ENCODE measurements at regions not wholly inside any gene's neighbourhood (a gene's known extent, or its start where the extent isn't known, plus 50 kb on each side); places are given as distances from the start of the nearest gene placed in this dataset.

GRCh38 chr7:94061326-94061725 is 57.2 kb upstream of the BET1 start:
- TF ChIP-seq ZNF565 (CRISPR knock-in tag; conservative IDR thresholded peaks at IDR 0.05; ENCODE audit: low read depth), result no peak
- no peak for TF ChIP-seq ISL1 (CRISPR knock-in tag; IDR thresholded peaks at IDR 0.05)
- TF ChIP-seq PATZ1 (CRISPR knock-in tag; IDR thresholded peaks at IDR 0.05; ENCODE audit: borderline replicate concordance), result no peak
- no peak for TF ChIP-seq ZC3H10 (CRISPR knock-in tag; IDR thresholded peaks at IDR 0.05)
- no peak for TF ChIP-seq CREB5 (CRISPR knock-in tag; IDR thresholded peaks at IDR 0.05; ENCODE audit: low read depth)
- no peak for TF ChIP-seq ZFP30 (CRISPR knock-in tag; IDR thresholded peaks at IDR 0.05)
- no peak for TF ChIP-seq OSR1 (CRISPR knock-in tag; IDR thresholded peaks at IDR 0.05)

Measured in SK-N-SH treated with all-trans-retinoic acid at 6 μM for 48 hours (cell line).